GM10248 (cell line): ENCODE measurements at regions not wholly inside any gene's neighbourhood (a gene's known extent, or its start where the extent isn't known, plus 50 kb on each side); places are given as distances from the start of the nearest gene placed in this dataset.
"Not testable (repeated sequence)": the region's sequence is repeated elsewhere in the genome, so short reads cannot be mapped to it uniquely, and the experiment has no call there.

Experiments used
- CTCF ChIA-PET: fragments of 300-600 bp; sonication (Branson Sonifier 250); formaldehyde crosslinking; extraction: SDS; loops from one replicate; lab custom pipeline; 2021; ENCODE audit warnings: antibody characterized with exemption; lab: Yijun Ruan, JAX
- POLR2A ChIA-PET: fragments of 350-650 bp; sonication (Branson Sonifier 250); formaldehyde crosslinking; extraction: SDS; loops from one replicate; lab custom pipeline; 2020; ENCODE audit warnings: antibody characterized with exemption; lab: Yijun Ruan, JAX
- DNase-seq: peaks from one replicate; pipeline ENCODE4 v3.0.0; 2012; ENCODE audit errors: extremely low spot score
- CTCF ChIP-seq: IDR thresholded peaks from 2 replicates; pipeline ENCODE4 v1.5.1; 2012; ENCODE audit warnings: mild to moderate bottlenecking, low read depth; ENCODE audit errors: extremely low read depth, missing control alignments, control extremely low read depth

GRCh38 chr20:5401277-5401875 is 84.6 kb upstream of the PROKR2 start:
- POLR2A ChIA-PET: no interaction called here
- TF ChIP-seq CTCF: no peak
- DNase-seq: no peak
- CTCF ChIA-PET: interaction anchor here (1.1 to 3.8 kb wide), 6 partner anchors 9 to 274 kb away, joined by 3 to 24 read pairs (median 8); partner anchors contain the start of gene CDS2

GRCh38 chr20:5400164-5400762 is 83.5 kb upstream of the PROKR2 start:
- no peak for DNase-seq
- ChIA-PET CTCF (interaction anchor here (1.0 to 3.8 kb wide), 6 partner anchors 9 to 273 kb away, joined by 3 to 24 read pairs (median 4); partner anchors contain the start of gene CDS2), POLR2A (no interaction called here)
- no peak for TF ChIP-seq CTCF

- TF ChIP-seq CTCF: no peak
- ChIA-PET CTCF (no interaction called here), POLR2A (no interaction called here)
- DNase-seq: no peak
These were observed 80.6 kb upstream of the PROKR2 start for GRCh38 chr20:5397393-5397792.

GRCh38 chr20:5395932-5396727 is 79.4 kb upstream of the PROKR2 start:
- ChIA-PET POLR2A (no interaction called here), CTCF (no interaction called here)
- TF ChIP-seq CTCF: no peak

GRCh38 chr20:5393218-5393870 is 76.6 kb upstream of the PROKR2 start:
- ChIA-PET CTCF (interaction anchor here (1.0 to 1.3 kb wide), 3 partner anchors 9 to 55 kb away, joined by 3 to 4 read pairs (median 3); no protein-coding TSS in a partner anchor), POLR2A (no interaction called here)
- no peak for TF ChIP-seq CTCF
- no peak for DNase-seq

More at GRCh38 chr20:5395932-5396727, 79.4 kb upstream of the PROKR2 start:
- no peak for DNase-seq

- CTCF ChIA-PET: interaction anchor here (1.1 to 1.8 kb wide), 2 partner anchors 10 to 12 kb away, joined by 3 to 6 read pairs; no protein-coding TSS in a partner anchor
- POLR2A ChIA-PET: no interaction called here
- DNase-seq: no peak
- no peak for TF ChIP-seq CTCF
These were observed 74.0 kb upstream of the PROKR2 start for GRCh38 chr20:5390720-5391119.

- POLR2A ChIA-PET: not testable (repeated sequence)
These were observed 70.1 kb upstream of the PROKR2 start for GRCh38 chr20:5386846-5387245.

GRCh38 chr20:5381527-5381926 is 64.8 kb upstream of the PROKR2 start:
- POLR2A ChIA-PET, CTCF ChIA-PET: not testable (repeated sequence)

More at GRCh38 chr20:5386846-5387245, 70.1 kb upstream of the PROKR2 start:
- not testable (repeated sequence) for DNase-seq
- CTCF ChIA-PET: interaction anchor here (1.1 kb wide), 1 partner anchor 8 kb away, joined by 3 read pairs; no protein-coding TSS in a partner anchor

More at GRCh38 chr20:5381527-5381926, 64.8 kb upstream of the PROKR2 start:
- not testable (repeated sequence) for DNase-seq
